ENCODE measurements at regions not wholly inside any gene's neighbourhood (a gene's known extent, or its start where the extent isn't known, plus 50 kb on each side); places are given as distances from the start of the nearest gene placed in this dataset.

DNA sequence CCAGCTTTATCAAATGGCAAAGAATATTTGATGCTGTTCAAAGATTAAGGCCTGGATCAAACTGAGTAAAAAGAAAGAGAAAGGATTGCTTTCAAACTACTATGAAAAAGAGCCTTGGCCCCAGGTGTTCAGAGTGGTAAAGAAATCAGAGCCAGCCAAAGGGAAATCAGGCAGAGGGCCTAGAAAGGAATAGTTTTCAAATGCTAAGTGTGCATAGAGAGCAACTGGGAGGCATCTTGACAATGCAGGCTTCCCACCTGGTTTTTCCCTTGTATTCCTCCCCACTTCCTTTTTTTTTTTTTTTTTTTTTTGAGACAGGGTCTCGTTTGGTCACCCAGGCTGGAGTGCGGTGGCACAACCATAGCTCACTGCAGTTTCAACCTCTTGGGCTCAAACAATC is 340.2 kb upstream of the ADAMTS9 start:
- TF ChIP-seq, protein P1, sequence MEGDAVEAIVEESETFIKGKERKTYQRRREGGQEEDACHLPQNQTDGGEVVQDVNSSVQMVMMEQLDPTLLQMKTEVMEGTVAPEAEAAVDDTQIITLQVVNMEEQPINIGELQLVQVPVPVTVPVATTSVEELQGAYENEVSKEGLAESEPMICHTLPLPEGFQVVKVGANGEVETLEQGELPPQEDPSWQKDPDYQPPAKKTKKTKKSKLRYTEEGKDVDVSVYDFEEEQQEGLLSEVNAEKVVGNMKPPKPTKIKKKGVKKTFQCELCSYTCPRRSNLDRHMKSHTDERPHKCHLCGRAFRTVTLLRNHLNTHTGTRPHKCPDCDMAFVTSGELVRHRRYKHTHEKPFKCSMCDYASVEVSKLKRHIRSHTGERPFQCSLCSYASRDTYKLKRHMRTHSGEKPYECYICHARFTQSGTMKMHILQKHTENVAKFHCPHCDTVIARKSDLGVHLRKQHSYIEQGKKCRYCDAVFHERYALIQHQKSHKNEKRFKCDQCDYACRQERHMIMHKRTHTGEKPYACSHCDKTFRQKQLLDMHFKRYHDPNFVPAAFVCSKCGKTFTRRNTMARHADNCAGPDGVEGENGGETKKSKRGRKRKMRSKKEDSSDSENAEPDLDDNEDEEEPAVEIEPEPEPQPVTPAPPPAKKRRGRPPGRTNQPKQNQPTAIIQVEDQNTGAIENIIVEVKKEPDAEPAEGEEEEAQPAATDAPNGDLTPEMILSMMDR (IDR thresholded peaks at IDR 0.05): no peak
- TF ChIP-seq POLR2A (IDR thresholded peaks at IDR 0.05; ENCODE audit: low read depth): no peak
